GM23338 (cell line): ENCODE measurements at regions not wholly inside any gene's neighbourhood (a gene's known extent, or its start where the extent isn't known, plus 50 kb on each side); places are given as distances from the start of the nearest gene placed in this dataset.

Source experiments
- CREB1 ChIP-seq: fragments of 250-450 bp; sonication (Bioruptor Pico); IDR thresholded peaks from 2 replicates; pipeline ENCODE4 v1.5.0; 2020; ENCODE audit warnings: low read depth, mild to moderate bottlenecking, moderate library complexity
- EZH2 ChIP-seq: fragments of 200-600 bp; sonication (generic); IDR thresholded peaks from one replicate; pipeline ENCODE4 v1.8.0; 2017; ENCODE audit warnings: antibody characterized with exemption, mild to moderate bottlenecking, low read depth; ENCODE audit not compliant: unreplicated experiment
- EZH2phosphoT487 ChIP-seq: fragments of 200-600 bp; sonication (generic); IDR thresholded peaks from one replicate; pipeline ENCODE4 v1.8.1; 2018; ENCODE audit warnings: antibody characterized with exemption; ENCODE audit not compliant: unreplicated experiment
- NANOG ChIP-seq: IDR thresholded peaks from 2 replicates; pipeline ENCODE4 v1.6.1; 2016; ENCODE audit warnings: antibody characterized with exemption, borderline replicate concordance
- TF ChIP-seq, protein P1 (sequence below), 2 experiments: fragments of 200-600 bp in 1 of 2; sonication (generic) in 1 of 2; conservative IDR thresholded peaks; 2 replicates each; pipeline versions ENCODE4 v1.5.1 to v1.6.1; 2016 to 2017; ENCODE audit warnings: antibody characterized with exemption in 2 of 2, low read depth in 2 of 2, mild to moderate bottlenecking in 2 of 2, moderate library complexity in 1 of 2

DNA sequence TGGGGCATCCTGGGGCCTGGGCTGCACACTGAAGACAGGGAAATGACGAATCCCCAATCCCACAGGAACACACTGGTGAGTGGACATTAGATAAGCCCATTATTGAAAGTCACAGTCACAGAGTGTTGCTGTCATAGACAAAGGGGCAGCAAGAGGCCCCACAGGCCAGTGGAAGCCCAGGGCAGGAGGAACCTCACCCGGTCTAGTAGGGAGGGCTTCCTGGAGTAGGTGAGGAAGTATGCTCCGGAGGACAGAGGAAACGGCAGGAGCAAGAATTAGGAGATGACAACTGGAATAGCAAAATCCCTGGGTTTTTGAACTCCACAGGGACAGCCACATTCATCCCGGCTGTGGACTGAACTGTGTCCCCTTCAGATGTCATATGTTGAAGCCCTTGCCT, 101.2 kb downstream of the TPRA1 start:
- TF ChIP-seq, protein P1, sequence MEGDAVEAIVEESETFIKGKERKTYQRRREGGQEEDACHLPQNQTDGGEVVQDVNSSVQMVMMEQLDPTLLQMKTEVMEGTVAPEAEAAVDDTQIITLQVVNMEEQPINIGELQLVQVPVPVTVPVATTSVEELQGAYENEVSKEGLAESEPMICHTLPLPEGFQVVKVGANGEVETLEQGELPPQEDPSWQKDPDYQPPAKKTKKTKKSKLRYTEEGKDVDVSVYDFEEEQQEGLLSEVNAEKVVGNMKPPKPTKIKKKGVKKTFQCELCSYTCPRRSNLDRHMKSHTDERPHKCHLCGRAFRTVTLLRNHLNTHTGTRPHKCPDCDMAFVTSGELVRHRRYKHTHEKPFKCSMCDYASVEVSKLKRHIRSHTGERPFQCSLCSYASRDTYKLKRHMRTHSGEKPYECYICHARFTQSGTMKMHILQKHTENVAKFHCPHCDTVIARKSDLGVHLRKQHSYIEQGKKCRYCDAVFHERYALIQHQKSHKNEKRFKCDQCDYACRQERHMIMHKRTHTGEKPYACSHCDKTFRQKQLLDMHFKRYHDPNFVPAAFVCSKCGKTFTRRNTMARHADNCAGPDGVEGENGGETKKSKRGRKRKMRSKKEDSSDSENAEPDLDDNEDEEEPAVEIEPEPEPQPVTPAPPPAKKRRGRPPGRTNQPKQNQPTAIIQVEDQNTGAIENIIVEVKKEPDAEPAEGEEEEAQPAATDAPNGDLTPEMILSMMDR (conservative IDR thresholded peaks at IDR 0.05; ENCODE audit: low read depth in 2 of 2): no peak
- TF ChIP-seq EZH2 (no peak), EZH2phosphoT487 (no peak), CREB1 (CRISPR knock-in tag) (no peak), NANOG (no peak)
